ENCODE measurements at regions not wholly inside any gene's neighbourhood (a gene's known extent, or its start where the extent isn't known, plus 50 kb on each side); places are given as distances from the start of the nearest gene placed in this dataset.
A peak's percentile ranks its signal among the peaks of the same experiment; 100 is the strongest.

- H3K4ac ChIP-seq (ENCODE audit: low read depth, low read length): no peak overlapping the region
- H3K18ac ChIP-seq (ENCODE audit: low read length): no peak overlapping the region
- no peaks in the 10 kb centered on the region for H3K27me3 ChIP-seq (ENCODE audit: insufficient read depth, low read length, poor library complexity)
- no peak overlapping the region for H3K56ac ChIP-seq (ENCODE audit: low read length)
- no peak overlapping the region for H3K23ac ChIP-seq (ENCODE audit: low read length)
- no peak overlapping the region for H2BK15ac ChIP-seq (replicated peaks; ENCODE audit: low read depth)
- H3K79me2 ChIP-seq (ENCODE audit: control insufficient read depth, insufficient read depth, low read length): no peaks in the 10 kb centered on the region
- H4K8ac ChIP-seq (ENCODE audit: low read depth, low read length): no peak overlapping the region
- no peak overlapping the region for H3K9ac ChIP-seq (ENCODE audit: low read length)
- H4K5ac ChIP-seq (ENCODE audit: low read length): no peak overlapping the region
- no peak overlapping the region for H2BK5ac ChIP-seq (ENCODE audit: low read length)
- H3K4me3 ChIP-seq (ENCODE audit: low read length): no peak overlapping the region
- H3K27ac ChIP-seq (ENCODE audit: low read depth, low read length): no peak overlapping the region
- no peak for DNase-seq
- no peaks in the 10 kb centered on the region for H3K36me3 ChIP-seq (ENCODE audit: control insufficient read depth, insufficient read depth, low read length)
- H3K4me2 ChIP-seq (ENCODE audit: low read length): no peak overlapping the region
- no peak overlapping the region for H2BK120ac ChIP-seq (ENCODE audit: low read depth, low read length)
- no peak overlapping the region for H2AK5ac ChIP-seq (ENCODE audit: low read length)
- H3K4me1 ChIP-seq (ENCODE audit: control insufficient read depth, low read depth, low read length): no peaks in the 10 kb centered on the region
- no peaks in the 10 kb centered on the region for H3K79me1 ChIP-seq (ENCODE audit: low read length)
- WGBS (ENCODE audit: extremely low coverage, insufficient coverage, low lambda C conversion rate): no CpG with 5 or more reads among the region's 2 CpGs
Measured at GRCh38 chr2:140011287-140011686, 1231.1 kb upstream of the NXPH2 start.

GRCh38 chr2:140002110-140002509, 1221.9 kb upstream of the NXPH2 start:
- Histone ChIP-seq H3K79me1 (ENCODE audit: low read length) (no peaks in the 10 kb centered on the region), H3K9ac (ENCODE audit: low read length) (no peak overlapping the region), H3K18ac (ENCODE audit: low read length) (no peak overlapping the region), H3K4me3 (ENCODE audit: low read length) (no peak overlapping the region), H3K56ac (ENCODE audit: low read length) (no peak overlapping the region), H3K27me3 (ENCODE audit: insufficient read depth, low read length, poor library complexity) (no peaks in the 10 kb centered on the region), H2BK5ac (ENCODE audit: low read length) (no peak overlapping the region), H3K36me3 (ENCODE audit: control insufficient read depth, insufficient read depth, low read length) (no peaks in the 10 kb centered on the region), H3K4me2 (ENCODE audit: low read length) (no peak overlapping the region), H2BK120ac (ENCODE audit: low read depth, low read length) (no peak overlapping the region), H3K79me2 (ENCODE audit: control insufficient read depth, insufficient read depth, low read length) (no peaks in the 10 kb centered on the region), H3K4me1 (ENCODE audit: control insufficient read depth, low read depth, low read length) (no peaks in the 10 kb centered on the region), H4K8ac (ENCODE audit: low read depth, low read length) (no peak overlapping the region), H3K4ac (ENCODE audit: low read depth, low read length) (no peak overlapping the region), H3K27ac (ENCODE audit: low read depth, low read length) (no peak overlapping the region), H2BK15ac (replicated peaks; ENCODE audit: low read depth) (no peak overlapping the region), H4K5ac (ENCODE audit: low read length) (no peak overlapping the region), H3K23ac (ENCODE audit: low read length) (no peak overlapping the region), H2AK5ac (ENCODE audit: low read length) (no peak overlapping the region)
- no CpG with 5 or more reads among the region's 2 CpGs for WGBS (ENCODE audit: extremely low coverage, insufficient coverage, low lambda C conversion rate)
- DNase-seq: no peak

- H3K27ac ChIP-seq (ENCODE audit: low read depth, low read length): no peak overlapping the region
- H3K79me2 ChIP-seq (ENCODE audit: control insufficient read depth, insufficient read depth, low read length): no peaks in the 10 kb centered on the region
- H3K56ac ChIP-seq (ENCODE audit: low read length): no peak overlapping the region
- no peaks in the 10 kb centered on the region for H3K4me1 ChIP-seq (ENCODE audit: control insufficient read depth, low read depth, low read length)
- no peak overlapping the region for H3K4me2 ChIP-seq (ENCODE audit: low read length)
- H2BK120ac ChIP-seq (ENCODE audit: low read depth, low read length): no peak overlapping the region
- no peaks in the 10 kb centered on the region for H3K27me3 ChIP-seq (ENCODE audit: insufficient read depth, low read length, poor library complexity)
- H4K5ac ChIP-seq (ENCODE audit: low read length): no peak overlapping the region
- no peak overlapping the region for H3K9ac ChIP-seq (ENCODE audit: low read length)
- no CpG with 5 or more reads among the region's 6 CpGs for WGBS (ENCODE audit: extremely low coverage, insufficient coverage, low lambda C conversion rate)
- no peak overlapping the region for H3K4ac ChIP-seq (ENCODE audit: low read depth, low read length)
- H2BK5ac ChIP-seq (ENCODE audit: low read length): no peak overlapping the region
- DNase-seq: no peak
- H2BK15ac ChIP-seq (replicated peaks; ENCODE audit: low read depth): no peak overlapping the region
- no peak overlapping the region for H3K23ac ChIP-seq (ENCODE audit: low read length)
- no peaks in the 10 kb centered on the region for H3K36me3 ChIP-seq (ENCODE audit: control insufficient read depth, insufficient read depth, low read length)
- no peak overlapping the region for H3K18ac ChIP-seq (ENCODE audit: low read length)
- no peak overlapping the region for H4K8ac ChIP-seq (ENCODE audit: low read depth, low read length)
- no peak overlapping the region for H3K4me3 ChIP-seq (ENCODE audit: low read length)
- H2AK5ac ChIP-seq (ENCODE audit: low read length): no peak overlapping the region
- H3K79me1 ChIP-seq (ENCODE audit: low read length): no peaks in the 10 kb centered on the region
Measured at GRCh38 chr2:139992711-139993345, 1212.6 kb upstream of the NXPH2 start.

- H3K56ac ChIP-seq (ENCODE audit: low read length): no peak overlapping the region
- DNase-seq: peak; percentile 64
Measured at GRCh38 chr2:139992078-139992477, 1211.9 kb upstream of the NXPH2 start.

GRCh38 chr2:139990646-139991335, 1210.6 kb upstream of the NXPH2 start:
- Histone ChIP-seq H3K9ac (ENCODE audit: low read length) (no peak overlapping the region), H4K5ac (ENCODE audit: low read length) (no peak overlapping the region), H3K4me2 (ENCODE audit: low read length) (no peak overlapping the region), H3K27me3 (ENCODE audit: insufficient read depth, low read length, poor library complexity) (no peaks in the 10 kb centered on the region), H3K36me3 (ENCODE audit: control insufficient read depth, insufficient read depth, low read length) (no peaks in the 10 kb centered on the region), H3K56ac (ENCODE audit: low read length) (no peak overlapping the region), H3K79me2 (ENCODE audit: control insufficient read depth, insufficient read depth, low read length) (no peaks in the 10 kb centered on the region), H3K4me1 (ENCODE audit: control insufficient read depth, low read depth, low read length) (no peaks in the 10 kb centered on the region), H3K4ac (ENCODE audit: low read depth, low read length) (no peak overlapping the region), H3K27ac (ENCODE audit: low read depth, low read length) (no peak overlapping the region), H3K79me1 (ENCODE audit: low read length) (no peaks in the 10 kb centered on the region), H3K4me3 (ENCODE audit: low read length) (no peak overlapping the region), H2BK5ac (ENCODE audit: low read length) (no peak overlapping the region), H2AK5ac (ENCODE audit: low read length) (no peak overlapping the region), H3K18ac (ENCODE audit: low read length) (no peak overlapping the region), H3K23ac (ENCODE audit: low read length) (no peak overlapping the region), H2BK120ac (ENCODE audit: low read depth, low read length) (no peak overlapping the region), H2BK15ac (replicated peaks; ENCODE audit: low read depth) (no peak overlapping the region), H4K8ac (ENCODE audit: low read depth, low read length) (no peak overlapping the region)
- no peak for DNase-seq
- no CpG with 5 or more reads among the region's 40 CpGs for WGBS (ENCODE audit: extremely low coverage, insufficient coverage, low lambda C conversion rate)

More at GRCh38 chr2:139992078-139992477, 1211.9 kb upstream of the NXPH2 start:
- WGBS (ENCODE audit: extremely low coverage, insufficient coverage, low lambda C conversion rate): no CpG with 5 or more reads among the region's 6 CpGs
- no peak overlapping the region for H3K9ac ChIP-seq (ENCODE audit: low read length)
- H3K36me3 ChIP-seq (ENCODE audit: control insufficient read depth, insufficient read depth, low read length): no peaks in the 10 kb centered on the region
- H2BK120ac ChIP-seq (ENCODE audit: low read depth, low read length): no peak overlapping the region
- H3K79me1 ChIP-seq (ENCODE audit: low read length): no peaks in the 10 kb centered on the region
- H3K18ac ChIP-seq (ENCODE audit: low read length): no peak overlapping the region
- H2BK15ac ChIP-seq (replicated peaks; ENCODE audit: low read depth): no peak overlapping the region
- no peak overlapping the region for H4K5ac ChIP-seq (ENCODE audit: low read length)
- no peaks in the 10 kb centered on the region for H3K27me3 ChIP-seq (ENCODE audit: insufficient read depth, low read length, poor library complexity)
- no peak overlapping the region for H3K4ac ChIP-seq (ENCODE audit: low read depth, low read length)
- no peak overlapping the region for H2AK5ac ChIP-seq (ENCODE audit: low read length)
- no peak overlapping the region for H2BK5ac ChIP-seq (ENCODE audit: low read length)
- no peak overlapping the region for H3K4me3 ChIP-seq (ENCODE audit: low read length)
- H3K4me1 ChIP-seq (ENCODE audit: control insufficient read depth, low read depth, low read length): no peaks in the 10 kb centered on the region
- H3K4me2 ChIP-seq (ENCODE audit: low read length): no peak overlapping the region
- H4K8ac ChIP-seq (ENCODE audit: low read depth, low read length): no peak overlapping the region
- H3K23ac ChIP-seq (ENCODE audit: low read length): no peak overlapping the region
- H3K27ac ChIP-seq (ENCODE audit: low read depth, low read length): no peak overlapping the region
- no peaks in the 10 kb centered on the region for H3K79me2 ChIP-seq (ENCODE audit: control insufficient read depth, insufficient read depth, low read length)
